ENCODE measurements at regions not wholly inside any gene's neighbourhood (a gene's known extent, or its start where the extent isn't known, plus 50 kb on each side); places are given as distances from the start of the nearest gene placed in this dataset.
"Not testable (repeated sequence)": the region's sequence is repeated elsewhere in the genome, so short reads cannot be mapped to it uniquely, and the experiment has no call there.

DNA sequence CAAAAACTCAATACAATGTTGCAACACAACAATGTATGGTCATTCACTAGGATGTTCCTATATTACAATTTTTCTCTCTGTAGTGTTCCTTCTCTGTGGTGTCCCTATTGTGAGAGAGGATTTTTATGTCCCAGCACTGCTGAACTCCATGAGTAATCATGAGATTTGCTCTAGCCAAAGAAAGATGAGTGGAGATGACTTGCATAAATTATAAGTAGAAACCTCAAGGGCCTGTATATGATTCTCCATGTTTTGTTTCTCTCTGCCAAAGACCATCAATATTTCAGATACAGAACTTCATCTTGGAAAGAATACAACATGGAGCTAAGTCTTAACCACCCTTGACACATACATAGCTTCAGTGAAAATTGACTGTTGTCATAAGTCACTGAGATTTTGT lies 579.1 kb downstream of the TMTC2 start:
- DNase-seq (ENCODE audit: low spot score in 2 of 2): no peak
- no peaks in the 10 kb centered on the region for H3K27me3 ChIP-seq
- H3K36me3 ChIP-seq: no peaks in the 10 kb centered on the region
- no peaks in the 10 kb centered on the region for H3K9me3 ChIP-seq
- no peak overlapping the region for H3K27ac ChIP-seq
- no peaks in the 10 kb centered on the region for H3K4me1 ChIP-seq
- H3K4me3 ChIP-seq: no peak overlapping the region
- intact Hi-C loops (cut with DNase I): no loop called here
- TF ChIP-seq, protein P1, sequence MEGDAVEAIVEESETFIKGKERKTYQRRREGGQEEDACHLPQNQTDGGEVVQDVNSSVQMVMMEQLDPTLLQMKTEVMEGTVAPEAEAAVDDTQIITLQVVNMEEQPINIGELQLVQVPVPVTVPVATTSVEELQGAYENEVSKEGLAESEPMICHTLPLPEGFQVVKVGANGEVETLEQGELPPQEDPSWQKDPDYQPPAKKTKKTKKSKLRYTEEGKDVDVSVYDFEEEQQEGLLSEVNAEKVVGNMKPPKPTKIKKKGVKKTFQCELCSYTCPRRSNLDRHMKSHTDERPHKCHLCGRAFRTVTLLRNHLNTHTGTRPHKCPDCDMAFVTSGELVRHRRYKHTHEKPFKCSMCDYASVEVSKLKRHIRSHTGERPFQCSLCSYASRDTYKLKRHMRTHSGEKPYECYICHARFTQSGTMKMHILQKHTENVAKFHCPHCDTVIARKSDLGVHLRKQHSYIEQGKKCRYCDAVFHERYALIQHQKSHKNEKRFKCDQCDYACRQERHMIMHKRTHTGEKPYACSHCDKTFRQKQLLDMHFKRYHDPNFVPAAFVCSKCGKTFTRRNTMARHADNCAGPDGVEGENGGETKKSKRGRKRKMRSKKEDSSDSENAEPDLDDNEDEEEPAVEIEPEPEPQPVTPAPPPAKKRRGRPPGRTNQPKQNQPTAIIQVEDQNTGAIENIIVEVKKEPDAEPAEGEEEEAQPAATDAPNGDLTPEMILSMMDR (IDR thresholded peaks at IDR 0.05): no peak

DNA sequence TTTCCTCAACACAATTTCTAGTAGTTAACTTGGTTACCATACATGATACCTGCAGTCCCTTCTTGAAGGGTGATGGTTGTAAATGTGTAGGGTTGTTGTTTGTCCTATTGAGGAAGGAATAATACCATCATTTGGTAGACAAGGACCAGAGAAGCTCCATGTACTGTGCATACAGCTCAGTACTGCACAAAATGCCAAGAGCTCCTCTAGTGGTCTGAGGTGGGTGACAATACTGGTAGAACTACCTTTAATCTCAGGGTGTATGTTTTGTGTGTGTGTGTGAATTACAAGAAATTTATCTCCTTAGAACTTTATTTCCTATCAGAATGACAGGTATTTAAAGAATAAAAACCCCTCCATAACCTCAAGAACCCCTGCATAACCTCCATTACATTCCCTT lies 575.3 kb downstream of the TMTC2 start:
- TF ChIP-seq, protein P1 (IDR thresholded peaks at IDR 0.05): no peak
- no peak for DNase-seq (ENCODE audit: low spot score in 2 of 2)
- H3K4me3 ChIP-seq: no peak overlapping the region
- no peak overlapping the region for H3K27ac ChIP-seq
- intact Hi-C loops (cut with DNase I): no loop called here
- no peaks in the 10 kb centered on the region for H3K9me3 ChIP-seq
- no peaks in the 10 kb centered on the region for H3K4me1 ChIP-seq
- H3K36me3 ChIP-seq: no peaks in the 10 kb centered on the region
- H3K27me3 ChIP-seq: no peaks in the 10 kb centered on the region

DNA sequence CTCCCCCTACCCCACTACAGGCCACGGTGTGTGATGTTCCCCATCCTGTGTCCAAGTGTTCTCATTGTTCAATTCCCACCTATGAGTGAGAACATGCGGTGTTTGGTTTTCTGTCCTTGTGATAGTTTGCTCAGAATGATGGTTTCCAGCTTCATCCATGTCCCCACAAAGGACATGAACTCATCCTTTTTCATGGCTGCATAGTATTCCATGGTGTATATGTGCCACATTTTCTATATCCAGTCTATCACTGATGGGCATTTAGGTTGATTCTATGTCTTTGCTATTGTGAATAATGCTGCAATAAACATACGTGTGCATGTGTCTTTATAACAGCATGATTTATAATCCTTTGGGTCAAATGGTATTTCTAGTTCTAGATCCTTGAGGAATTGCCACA lies 573.4 kb downstream of the TMTC2 start:
- H3K9me3 ChIP-seq; DNase-seq (ENCODE audit: low spot score in 2 of 2); H3K4me3 ChIP-seq; H3K27me3 ChIP-seq; H3K27ac ChIP-seq; intact Hi-C loops (cut with DNase I); H3K36me3 ChIP-seq; H3K4me1 ChIP-seq: not testable (repeated sequence)

DNA sequence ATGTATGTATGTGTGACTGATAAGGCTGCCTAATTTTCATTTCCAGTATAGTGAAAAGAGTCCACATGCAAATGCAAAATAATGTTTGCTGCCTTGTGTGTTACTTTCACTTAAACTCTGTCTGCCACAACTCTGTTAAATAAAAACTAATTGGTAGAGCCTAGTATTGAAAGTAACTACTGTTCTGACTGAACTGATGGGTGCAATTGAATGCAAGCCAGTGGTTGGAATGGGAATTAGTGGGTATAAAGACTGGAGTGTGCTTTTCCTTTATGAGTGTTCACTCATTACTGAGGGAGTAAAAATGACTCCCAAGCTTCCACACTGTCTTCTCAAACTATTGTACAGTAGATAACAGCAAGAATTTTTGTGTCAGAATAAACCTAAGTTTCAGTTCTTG lies 571.0 kb downstream of the TMTC2 start:
- DNase-seq (ENCODE audit: low spot score in 2 of 2): no peak
- H3K27me3 ChIP-seq: no peaks in the 10 kb centered on the region
- no peaks in the 10 kb centered on the region for H3K4me1 ChIP-seq
- H3K4me3 ChIP-seq: no peak overlapping the region
- intact Hi-C loops (cut with DNase I): no loop called here
- H3K9me3 ChIP-seq: no peaks in the 10 kb centered on the region
- TF ChIP-seq, protein P1 (IDR thresholded peaks at IDR 0.05): no peak
- H3K36me3 ChIP-seq: no peaks in the 10 kb centered on the region
- H3K27ac ChIP-seq: no peak overlapping the region

DNA sequence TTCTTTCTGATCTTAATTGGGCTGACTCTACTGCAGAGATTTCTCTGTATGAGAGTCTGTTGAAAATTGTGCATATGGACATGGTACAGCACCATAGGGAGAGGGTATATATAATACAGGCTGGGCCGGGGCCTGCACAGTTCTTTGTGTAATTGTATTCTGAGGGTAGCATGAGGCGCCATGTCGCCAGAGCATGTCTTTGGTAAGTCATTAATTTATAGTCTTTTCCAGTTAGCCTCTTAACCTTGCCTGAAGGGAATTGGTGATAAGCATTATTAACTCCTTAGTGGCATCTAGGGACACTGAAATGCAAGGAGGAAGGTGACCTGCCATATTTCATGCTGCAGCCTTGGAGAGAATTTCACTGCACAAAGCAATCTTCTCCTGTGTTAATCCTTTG lies 569.9 kb downstream of the TMTC2 start:
- Histone ChIP-seq H3K27ac (no peak overlapping the region), H3K27me3 (no peaks in the 10 kb centered on the region), H3K36me3 (no peaks in the 10 kb centered on the region), H3K9me3 (no peaks in the 10 kb centered on the region), H3K4me1 (no peaks in the 10 kb centered on the region), H3K4me3 (no peak overlapping the region)
- no peak for DNase-seq (ENCODE audit: low spot score in 2 of 2)
- TF ChIP-seq, protein P1 (IDR thresholded peaks at IDR 0.05): no peak
- intact Hi-C loops (cut with DNase I): no loop called here

DNA sequence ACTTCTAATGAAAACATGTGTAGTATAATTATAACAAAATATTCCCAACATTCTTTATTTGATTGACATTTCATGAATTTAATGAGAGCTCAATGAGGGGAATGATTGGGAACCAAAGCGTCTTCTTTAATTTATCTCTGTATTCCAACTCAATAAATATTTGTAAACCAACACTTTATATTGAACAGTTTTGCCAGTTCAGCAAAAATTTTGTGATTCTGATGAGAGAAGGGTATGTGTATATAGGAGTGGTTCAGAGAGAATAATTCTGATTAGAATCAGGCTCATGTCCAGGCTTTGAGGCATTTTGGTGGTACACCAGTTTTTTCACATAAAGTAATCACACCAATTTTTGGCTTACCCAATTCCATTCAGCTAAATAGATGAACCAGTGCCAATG lies 564.2 kb downstream of the TMTC2 start:
- no peak overlapping the region for H3K4me3 ChIP-seq
- no peak overlapping the region for H3K27ac ChIP-seq
- H3K4me1 ChIP-seq: no peaks in the 10 kb centered on the region
- no peaks in the 10 kb centered on the region for H3K9me3 ChIP-seq
- no peaks in the 10 kb centered on the region for H3K27me3 ChIP-seq
- H3K36me3 ChIP-seq: no peaks in the 10 kb centered on the region
- TF ChIP-seq, protein P1 (IDR thresholded peaks at IDR 0.05): no peak
- DNase-seq (ENCODE audit: low spot score in 2 of 2): no peak
- intact Hi-C loops (cut with DNase I): no loop called here

All from ascending aorta (tissue), 2 donors.